ENCODE measurements at regions not wholly inside any gene's neighbourhood (a gene's known extent, or its start where the extent isn't known, plus 50 kb on each side); places are given as distances from the start of the nearest gene placed in this dataset.
"Not testable (repeated sequence)": the region's sequence is repeated elsewhere in the genome, so short reads cannot be mapped to it uniquely, and the experiment has no call there.

DNA sequence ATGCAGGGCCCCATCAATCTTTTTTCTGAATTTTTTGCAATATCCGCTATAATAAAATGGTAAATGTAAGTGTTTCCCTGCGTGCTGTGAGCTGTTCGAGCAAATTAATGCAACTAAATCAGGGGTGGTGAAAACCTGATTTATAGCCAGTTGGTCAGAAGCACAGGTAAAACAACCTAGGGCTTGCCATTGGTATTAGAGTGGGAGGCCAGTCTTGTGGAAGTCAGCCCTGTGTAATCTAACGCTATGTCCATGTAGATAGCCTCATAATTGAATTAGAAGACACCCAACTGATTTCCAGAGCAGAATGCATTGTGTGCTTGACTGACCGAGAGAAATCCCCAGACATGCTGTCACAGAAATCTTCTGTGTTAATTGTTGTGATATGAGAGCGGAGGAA lies 126.8 kb upstream of the GPR39 start:
- not testable (repeated sequence) for H2BK15ac ChIP-seq (replicated peaks; ENCODE audit: low read depth); H2BK5ac ChIP-seq (ENCODE audit: low read length); H3K4me1 ChIP-seq (ENCODE audit: control insufficient read depth, low read depth, low read length); H3K79me2 ChIP-seq (ENCODE audit: control insufficient read depth, insufficient read depth, low read length); H3K18ac ChIP-seq (ENCODE audit: low read length); H4K5ac ChIP-seq (ENCODE audit: low read length); H3K36me3 ChIP-seq (ENCODE audit: control insufficient read depth, insufficient read depth, low read length); H2BK120ac ChIP-seq (ENCODE audit: low read depth, low read length); H3K27ac ChIP-seq (ENCODE audit: low read depth, low read length); H3K9ac ChIP-seq (ENCODE audit: low read length); H4K8ac ChIP-seq (ENCODE audit: low read depth, low read length); H3K4me2 ChIP-seq (ENCODE audit: low read length); H3K27me3 ChIP-seq (ENCODE audit: insufficient read depth, low read length, poor library complexity); H3K4ac ChIP-seq (ENCODE audit: low read depth, low read length); H2AK5ac ChIP-seq (ENCODE audit: low read length); H3K4me3 ChIP-seq (ENCODE audit: low read length); H3K79me1 ChIP-seq (ENCODE audit: low read length); H3K23ac ChIP-seq (ENCODE audit: low read length)
- peak; percentile 57 for DNase-seq
- H3K56ac ChIP-seq (ENCODE audit: low read length), result peak overlapping the region; percentile 3
- no CpG with 5 or more reads among the region's 6 CpGs for WGBS (ENCODE audit: extremely low coverage, insufficient coverage, low lambda C conversion rate)

DNA sequence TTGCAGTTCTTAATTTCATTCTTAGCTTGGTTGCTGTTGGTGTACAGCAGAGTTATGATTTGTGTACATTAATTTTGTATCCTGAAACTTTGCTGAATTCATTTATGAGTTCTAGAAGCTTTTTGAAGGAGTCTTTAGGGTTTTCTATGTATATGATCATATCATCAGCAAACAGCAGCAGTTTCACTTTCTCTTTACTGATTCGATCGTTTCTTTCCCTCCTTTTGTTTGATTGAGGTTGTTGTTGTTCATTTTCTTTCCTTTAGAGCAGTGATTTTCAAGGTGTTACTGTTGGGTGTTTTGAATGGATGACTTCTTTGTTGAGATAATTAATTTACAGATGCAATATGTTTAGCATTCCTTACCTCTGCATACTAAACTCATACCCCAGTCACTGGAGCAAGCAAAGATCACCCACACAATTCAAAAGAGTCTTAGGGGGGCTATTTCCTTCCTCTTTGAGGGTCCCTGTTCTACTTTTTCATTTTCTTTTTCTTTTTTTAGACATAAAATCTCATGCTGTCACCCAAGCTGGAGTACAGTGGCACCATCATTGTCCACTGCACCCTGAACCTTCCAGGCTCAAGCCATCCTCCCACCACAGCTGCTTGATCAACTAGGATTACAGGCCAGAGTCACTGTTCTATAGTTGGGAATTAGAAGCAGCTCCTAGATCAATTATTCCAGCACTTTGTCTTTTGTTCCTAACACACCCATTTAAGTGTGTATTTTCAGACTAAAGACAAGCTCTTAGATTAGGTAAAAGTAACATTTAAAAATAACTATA lies 115.8 kb upstream of the GPR39 start:
- H4K8ac ChIP-seq (ENCODE audit: low read depth, low read length); H3K4me3 ChIP-seq (ENCODE audit: low read length); H3K18ac ChIP-seq (ENCODE audit: low read length); H3K79me1 ChIP-seq (ENCODE audit: low read length); H2BK5ac ChIP-seq (ENCODE audit: low read length); H3K79me2 ChIP-seq (ENCODE audit: control insufficient read depth, insufficient read depth, low read length); H3K27me3 ChIP-seq (ENCODE audit: insufficient read depth, low read length, poor library complexity); H3K4ac ChIP-seq (ENCODE audit: low read depth, low read length); H3K4me2 ChIP-seq (ENCODE audit: low read length); H3K36me3 ChIP-seq (ENCODE audit: control insufficient read depth, insufficient read depth, low read length); H3K23ac ChIP-seq (ENCODE audit: low read length); H2BK120ac ChIP-seq (ENCODE audit: low read depth, low read length); H3K27ac ChIP-seq (ENCODE audit: low read depth, low read length); H3K9ac ChIP-seq (ENCODE audit: low read length); DNase-seq; H4K5ac ChIP-seq (ENCODE audit: low read length); H2BK15ac ChIP-seq (replicated peaks; ENCODE audit: low read depth); H3K4me1 ChIP-seq (ENCODE audit: control insufficient read depth, low read depth, low read length); H2AK5ac ChIP-seq (ENCODE audit: low read length); H3K56ac ChIP-seq (ENCODE audit: low read length): not testable (repeated sequence)
- WGBS (ENCODE audit: extremely low coverage, insufficient coverage, low lambda C conversion rate), result no CpG with 5 or more reads among the region's 2 CpGs

DNA sequence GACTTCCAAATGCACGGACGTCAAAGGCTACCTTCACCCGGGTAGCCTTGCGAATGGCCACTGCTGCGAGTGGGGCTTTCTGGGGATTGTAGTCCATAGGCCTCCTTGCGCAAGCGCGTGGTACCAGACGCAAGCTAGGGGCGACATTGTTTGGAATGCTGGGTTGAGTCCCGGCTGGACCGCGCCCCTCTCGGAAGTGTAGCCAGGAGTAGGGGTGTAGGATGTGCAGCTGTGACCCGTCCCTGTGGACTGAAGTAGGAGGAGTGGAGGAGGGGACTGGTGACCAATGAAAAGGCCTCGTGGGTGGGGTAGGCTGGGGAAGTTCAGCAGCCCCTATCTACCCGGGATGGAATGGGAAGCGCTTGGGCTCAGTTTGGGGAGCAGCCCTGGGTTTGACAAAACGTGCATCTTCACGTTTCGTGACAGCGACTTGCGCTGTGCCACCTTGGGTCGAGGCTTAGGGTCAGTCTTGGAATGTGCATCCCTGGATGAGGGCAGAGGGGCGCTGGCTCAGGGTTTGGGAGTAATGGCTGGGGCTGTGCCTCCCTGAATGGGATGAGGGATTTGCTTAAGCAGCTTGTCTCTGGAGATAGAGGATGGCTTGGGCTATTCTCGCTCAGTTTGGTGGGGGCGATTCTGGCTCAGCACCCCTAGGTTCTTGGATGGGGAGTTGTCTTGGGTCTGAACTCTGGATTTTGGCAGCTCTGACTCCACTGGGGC lies 111.8 kb upstream of the GPR39 start:
- H3K27me3 ChIP-seq (ENCODE audit: insufficient read depth, low read length, poor library complexity); H4K8ac ChIP-seq (ENCODE audit: low read depth, low read length); H4K5ac ChIP-seq (ENCODE audit: low read length); H3K36me3 ChIP-seq (ENCODE audit: control insufficient read depth, insufficient read depth, low read length); H3K79me2 ChIP-seq (ENCODE audit: control insufficient read depth, insufficient read depth, low read length); H3K18ac ChIP-seq (ENCODE audit: low read length); H3K79me1 ChIP-seq (ENCODE audit: low read length); H2BK15ac ChIP-seq (replicated peaks; ENCODE audit: low read depth); H3K27ac ChIP-seq (ENCODE audit: low read depth, low read length); H2AK5ac ChIP-seq (ENCODE audit: low read length); H3K23ac ChIP-seq (ENCODE audit: low read length); H2BK120ac ChIP-seq (ENCODE audit: low read depth, low read length); H3K4me1 ChIP-seq (ENCODE audit: control insufficient read depth, low read depth, low read length); H2BK5ac ChIP-seq (ENCODE audit: low read length); H3K4ac ChIP-seq (ENCODE audit: low read depth, low read length): not testable (repeated sequence)
- DNase-seq, result peak; percentile 96
- WGBS (ENCODE audit: extremely low coverage, insufficient coverage, low lambda C conversion rate), result no CpG with 5 or more reads among the region's 27 CpGs
- Histone ChIP-seq H3K4me2 (ENCODE audit: low read length) (peak overlapping the region; percentile 74), H3K4me3 (ENCODE audit: low read length) (peak overlapping the region; percentile 35), H3K9ac (ENCODE audit: low read length) (peak overlapping the region; percentile 72), H3K56ac (ENCODE audit: low read length) (peak overlapping the region; percentile 80)

DNA sequence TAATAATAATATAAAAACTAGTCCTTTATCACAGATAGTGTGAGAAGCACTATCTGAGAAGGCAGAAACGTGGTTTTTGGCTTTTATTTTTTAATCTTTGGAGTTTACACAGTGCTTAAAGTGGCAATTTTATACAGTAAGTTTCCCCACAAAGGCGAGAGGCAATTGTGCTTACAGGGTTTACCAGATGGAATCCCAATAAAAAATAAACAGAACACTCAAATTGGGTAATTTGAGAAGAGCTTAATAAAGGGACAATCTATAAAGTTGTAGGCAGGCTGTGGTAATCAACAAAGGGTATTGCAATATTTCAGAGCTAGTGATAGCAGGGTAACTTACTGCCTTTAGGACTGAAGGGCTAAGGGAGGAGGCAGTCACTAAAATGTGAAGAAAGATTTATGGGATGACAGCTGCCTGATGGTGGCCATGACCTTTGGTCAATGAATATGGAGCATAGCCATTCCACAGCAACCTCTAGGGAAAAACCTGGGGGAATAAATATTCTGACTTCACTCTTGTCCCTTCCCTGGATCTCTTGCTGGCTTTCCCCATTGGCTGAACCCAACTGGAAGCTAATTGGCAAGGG lies 108.9 kb upstream of the GPR39 start:
- H3K4ac ChIP-seq (ENCODE audit: low read depth, low read length); H4K8ac ChIP-seq (ENCODE audit: low read depth, low read length); H3K79me2 ChIP-seq (ENCODE audit: control insufficient read depth, insufficient read depth, low read length); H3K56ac ChIP-seq (ENCODE audit: low read length); H3K79me1 ChIP-seq (ENCODE audit: low read length); H3K4me2 ChIP-seq (ENCODE audit: low read length); H4K5ac ChIP-seq (ENCODE audit: low read length); H3K36me3 ChIP-seq (ENCODE audit: control insufficient read depth, insufficient read depth, low read length); H3K23ac ChIP-seq (ENCODE audit: low read length); H3K27ac ChIP-seq (ENCODE audit: low read depth, low read length); H3K27me3 ChIP-seq (ENCODE audit: insufficient read depth, low read length, poor library complexity); H2BK15ac ChIP-seq (replicated peaks; ENCODE audit: low read depth); H2AK5ac ChIP-seq (ENCODE audit: low read length); H3K18ac ChIP-seq (ENCODE audit: low read length); H2BK120ac ChIP-seq (ENCODE audit: low read depth, low read length); H3K9ac ChIP-seq (ENCODE audit: low read length); H2BK5ac ChIP-seq (ENCODE audit: low read length); H3K4me3 ChIP-seq (ENCODE audit: low read length); DNase-seq; H3K4me1 ChIP-seq (ENCODE audit: control insufficient read depth, low read depth, low read length): not testable (repeated sequence)
- no CpG with 5 or more reads among the region's 2 CpGs for WGBS (ENCODE audit: extremely low coverage, insufficient coverage, low lambda C conversion rate)

DNA sequence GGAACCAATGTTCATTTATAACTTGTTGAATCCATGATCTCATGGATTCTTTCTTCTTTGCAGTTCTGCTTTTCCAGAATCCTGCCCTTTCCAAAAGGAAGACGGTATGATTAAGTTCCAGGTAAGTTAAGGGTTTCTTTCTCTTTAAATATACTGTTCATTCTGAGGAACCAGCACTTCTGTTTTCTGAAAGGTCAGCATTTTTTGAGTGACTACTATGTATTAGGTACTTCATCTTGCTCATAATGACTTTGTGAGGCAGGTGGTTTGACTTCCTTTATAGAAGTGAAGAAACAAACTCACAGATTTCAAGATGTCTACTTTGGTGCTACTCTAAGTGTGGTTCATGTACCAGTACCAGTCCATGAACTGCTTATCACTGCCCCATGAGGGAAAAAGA lies 107.4 kb upstream of the GPR39 start:
- not testable (repeated sequence) for H3K27ac ChIP-seq (ENCODE audit: low read depth, low read length); H3K79me2 ChIP-seq (ENCODE audit: control insufficient read depth, insufficient read depth, low read length); H3K9ac ChIP-seq (ENCODE audit: low read length); H2BK15ac ChIP-seq (replicated peaks; ENCODE audit: low read depth); DNase-seq; H3K56ac ChIP-seq (ENCODE audit: low read length); H4K5ac ChIP-seq (ENCODE audit: low read length); H3K36me3 ChIP-seq (ENCODE audit: control insufficient read depth, insufficient read depth, low read length); H2AK5ac ChIP-seq (ENCODE audit: low read length); H4K8ac ChIP-seq (ENCODE audit: low read depth, low read length); H3K4me1 ChIP-seq (ENCODE audit: control insufficient read depth, low read depth, low read length); H2BK120ac ChIP-seq (ENCODE audit: low read depth, low read length); H3K79me1 ChIP-seq (ENCODE audit: low read length); H3K4me3 ChIP-seq (ENCODE audit: low read length); H3K23ac ChIP-seq (ENCODE audit: low read length); H2BK5ac ChIP-seq (ENCODE audit: low read length); H3K27me3 ChIP-seq (ENCODE audit: insufficient read depth, low read length, poor library complexity); H3K4me2 ChIP-seq (ENCODE audit: low read length); H3K18ac ChIP-seq (ENCODE audit: low read length); H3K4ac ChIP-seq (ENCODE audit: low read depth, low read length)
- WGBS (ENCODE audit: extremely low coverage, insufficient coverage, low lambda C conversion rate), result no CpG with 5 or more reads among the region's 1 CpG

Data from mesendoderm (in vitro differentiated cells).